ENCODE measurements at regions not wholly inside any gene's neighbourhood (a gene's known extent, or its start where the extent isn't known, plus 50 kb on each side); places are given as distances from the start of the nearest gene placed in this dataset.

GRCh38 chr6:50653253-50653652, 60.1 kb upstream of the TFAP2D start:
- no peak for DNase-seq (ENCODE audit: low read depth)

GRCh38 chr6:50654155-50654554, 59.2 kb upstream of the TFAP2D start:
- H3K4me3 ChIP-seq (ENCODE audit: low read depth, low read length): no peak overlapping the region
- TF ChIP-seq CTCF (IDR thresholded peaks at IDR 0.05; ENCODE audit: insufficient read depth, low read depth, low read length, missing control alignments): no peak
- no peak for DNase-seq (ENCODE audit: low read depth)

More at GRCh38 chr6:50653253-50653652, 60.1 kb upstream of the TFAP2D start:
- H3K4me3 ChIP-seq (ENCODE audit: low read depth, low read length): no peak overlapping the region
- TF ChIP-seq CTCF (IDR thresholded peaks at IDR 0.05; ENCODE audit: insufficient read depth, low read depth, low read length, missing control alignments): no peak

- no peak overlapping the region for H3K4me3 ChIP-seq (ENCODE audit: low read depth, low read length)
- DNase-seq (ENCODE audit: low read depth): peak; percentile 20
- TF ChIP-seq CTCF (IDR thresholded peaks at IDR 0.05; ENCODE audit: insufficient read depth, low read depth, low read length, missing control alignments): peak; percentile 55
Measured at GRCh38 chr6:50655848-50656453, 57.4 kb upstream of the TFAP2D start.

- H3K4me3 ChIP-seq (ENCODE audit: low read depth, low read length): no peak overlapping the region
- no peak for TF ChIP-seq CTCF (IDR thresholded peaks at IDR 0.05; ENCODE audit: insufficient read depth, low read depth, low read length, missing control alignments)
- DNase-seq (ENCODE audit: low read depth): no peak
Measured at GRCh38 chr6:50657513-50657912, 55.8 kb upstream of the TFAP2D start.

GRCh38 chr6:50658561-50658960, 54.8 kb upstream of the TFAP2D start:
- TF ChIP-seq CTCF (IDR thresholded peaks at IDR 0.05; ENCODE audit: insufficient read depth, low read depth, low read length, missing control alignments): no peak
- no peak overlapping the region for H3K4me3 ChIP-seq (ENCODE audit: low read depth, low read length)
- DNase-seq (ENCODE audit: low read depth): no peak

- no peak for TF ChIP-seq CTCF (IDR thresholded peaks at IDR 0.05; ENCODE audit: insufficient read depth, low read depth, low read length, missing control alignments)
- H3K4me3 ChIP-seq (ENCODE audit: low read depth, low read length): no peak overlapping the region
- DNase-seq (ENCODE audit: low read depth): no peak
Measured at GRCh38 chr6:50661636-50662035, 51.7 kb upstream of the TFAP2D start.

Data from GM12865 (cell line).